GM18870 (cell line): ENCODE measurements at regions not wholly inside any gene's neighbourhood (a gene's known extent, or its start where the extent isn't known, plus 50 kb on each side); places are given as distances from the start of the nearest gene placed in this dataset.

ENCODE experiments used
- ATAC-seq: cut with Tn5 transposase; IDR thresholded peaks from one replicate; pipeline ENCODE4 v1.9.1; 2021; ENCODE audit warnings: moderate library complexity; ENCODE audit not compliant: unreplicated experiment

GRCh38 chr2:84290537-84290936 lies 168.5 kb downstream of the SUCLG1 start:
- ATAC-seq = no peak

GRCh38 chr2:84288293-84288692 lies 170.8 kb downstream of the SUCLG1 start:
- ATAC-seq = no peak

- ATAC-seq = no peak
Observed at GRCh38 chr2:84286878-84287277, 172.2 kb downstream of the SUCLG1 start.

GRCh38 chr2:84285056-84285747 lies 173.9 kb downstream of the SUCLG1 start:
- no peak for ATAC-seq

GRCh38 chr2:84283506-84283905 lies 175.6 kb downstream of the SUCLG1 start:
- ATAC-seq = no peak

GRCh38 chr2:84281510-84281909 lies 177.6 kb downstream of the SUCLG1 start:
- ATAC-seq = no peak

GRCh38 chr2:84280873-84281272 lies 178.2 kb downstream of the SUCLG1 start:
- no peak for ATAC-seq

GRCh38 chr2:84278386-84278785 lies 180.7 kb downstream of the SUCLG1 start:
- ATAC-seq = no peak

GRCh38 chr2:84276590-84277255 lies 182.4 kb downstream of the SUCLG1 start:
- ATAC-seq = no peak

- no peak for ATAC-seq
Observed at GRCh38 chr2:84273406-84273805, 185.7 kb downstream of the SUCLG1 start.

GRCh38 chr2:84271977-84272376 lies 187.1 kb downstream of the SUCLG1 start:
- no peak for ATAC-seq

- no peak for ATAC-seq
Observed at GRCh38 chr2:84257831-84258230, 201.2 kb downstream of the SUCLG1 start.

- no peak for ATAC-seq
Observed at GRCh38 chr2:84251651-84252302, 207.3 kb downstream of the SUCLG1 start.

GRCh38 chr2:84249140-84249539 lies 209.9 kb downstream of the SUCLG1 start:
- no peak for ATAC-seq

- no peak for ATAC-seq
Observed at GRCh38 chr2:84247532-84247931, 211.5 kb downstream of the SUCLG1 start.

GRCh38 chr2:84243788-84244733 lies 215.0 kb downstream of the SUCLG1 start:
- no peak for ATAC-seq

- ATAC-seq = no peak
Observed at GRCh38 chr2:84238907-84239306, 220.2 kb downstream of the SUCLG1 start.

- ATAC-seq = no peak
Observed at GRCh38 chr2:84236288-84236687, 222.8 kb downstream of the SUCLG1 start.

GRCh38 chr2:84234103-84234502 lies 225.0 kb downstream of the SUCLG1 start:
- ATAC-seq = no peak

GRCh38 chr2:84231478-84231877 lies 227.6 kb downstream of the SUCLG1 start:
- no peak for ATAC-seq

- no peak for ATAC-seq
Observed at GRCh38 chr2:84224121-84224520, 235.0 kb downstream of the SUCLG1 start.
